GM12865 (cell line): ENCODE measurements at regions not wholly inside any gene's neighbourhood (a gene's known extent, or its start where the extent isn't known, plus 50 kb on each side); places are given as distances from the start of the nearest gene placed in this dataset.

Source experiments
- DNase-seq: peaks from one replicate; pipeline ENCODE4 v3.0.0; 2010; ENCODE audit warnings: low read depth
- H3K4me3 ChIP-seq: 2 replicates; pipeline ENCODE4 v1.5.1; 2011; ENCODE audit warnings: mild to moderate bottlenecking, low read depth, low read length, control low read depth
- TF ChIP-seq, protein P1 (sequence below): IDR thresholded peaks from 2 replicates; pipeline ENCODE4 v1.5.1; 2011; ENCODE audit warnings: low read length, control low read depth, low read depth, inconsistent platforms; ENCODE audit not compliant: insufficient read depth; ENCODE audit errors: missing control alignments

DNA sequence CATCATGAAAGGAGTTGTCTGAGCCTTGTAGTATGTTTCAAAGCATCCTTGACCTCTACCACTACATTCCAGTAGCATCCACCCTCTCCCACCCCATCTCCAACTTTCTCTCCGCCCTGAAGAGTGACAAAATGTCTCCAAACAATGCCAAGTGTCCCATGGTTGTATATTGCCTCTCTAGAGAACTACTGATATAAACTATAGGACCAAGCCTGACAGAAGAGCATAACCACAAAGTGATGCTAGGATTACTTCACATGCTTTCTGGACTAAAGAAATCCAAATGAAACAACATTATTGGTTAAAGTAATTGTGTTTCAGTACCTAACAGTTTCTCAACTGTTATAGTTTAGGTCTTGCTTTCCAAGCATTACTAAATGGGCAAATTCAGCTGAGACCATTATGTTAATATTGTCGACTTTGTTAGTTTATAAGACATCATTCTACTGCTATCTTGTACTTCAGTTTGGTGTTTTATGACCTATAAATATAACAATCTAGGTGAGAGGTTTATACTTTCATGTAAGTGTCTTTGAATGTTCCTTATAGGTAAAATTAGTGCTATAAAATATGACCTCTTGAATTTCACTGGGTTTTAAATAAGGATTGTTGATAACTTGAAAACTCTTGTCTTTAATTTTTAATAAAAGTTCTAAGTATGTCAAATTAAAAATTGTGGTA lies 117.4 kb downstream of the SUCNR1 start:
- no peak for DNase-seq
- TF ChIP-seq, protein P1, sequence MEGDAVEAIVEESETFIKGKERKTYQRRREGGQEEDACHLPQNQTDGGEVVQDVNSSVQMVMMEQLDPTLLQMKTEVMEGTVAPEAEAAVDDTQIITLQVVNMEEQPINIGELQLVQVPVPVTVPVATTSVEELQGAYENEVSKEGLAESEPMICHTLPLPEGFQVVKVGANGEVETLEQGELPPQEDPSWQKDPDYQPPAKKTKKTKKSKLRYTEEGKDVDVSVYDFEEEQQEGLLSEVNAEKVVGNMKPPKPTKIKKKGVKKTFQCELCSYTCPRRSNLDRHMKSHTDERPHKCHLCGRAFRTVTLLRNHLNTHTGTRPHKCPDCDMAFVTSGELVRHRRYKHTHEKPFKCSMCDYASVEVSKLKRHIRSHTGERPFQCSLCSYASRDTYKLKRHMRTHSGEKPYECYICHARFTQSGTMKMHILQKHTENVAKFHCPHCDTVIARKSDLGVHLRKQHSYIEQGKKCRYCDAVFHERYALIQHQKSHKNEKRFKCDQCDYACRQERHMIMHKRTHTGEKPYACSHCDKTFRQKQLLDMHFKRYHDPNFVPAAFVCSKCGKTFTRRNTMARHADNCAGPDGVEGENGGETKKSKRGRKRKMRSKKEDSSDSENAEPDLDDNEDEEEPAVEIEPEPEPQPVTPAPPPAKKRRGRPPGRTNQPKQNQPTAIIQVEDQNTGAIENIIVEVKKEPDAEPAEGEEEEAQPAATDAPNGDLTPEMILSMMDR = no peak
- no peak overlapping the region for H3K4me3 ChIP-seq

DNA sequence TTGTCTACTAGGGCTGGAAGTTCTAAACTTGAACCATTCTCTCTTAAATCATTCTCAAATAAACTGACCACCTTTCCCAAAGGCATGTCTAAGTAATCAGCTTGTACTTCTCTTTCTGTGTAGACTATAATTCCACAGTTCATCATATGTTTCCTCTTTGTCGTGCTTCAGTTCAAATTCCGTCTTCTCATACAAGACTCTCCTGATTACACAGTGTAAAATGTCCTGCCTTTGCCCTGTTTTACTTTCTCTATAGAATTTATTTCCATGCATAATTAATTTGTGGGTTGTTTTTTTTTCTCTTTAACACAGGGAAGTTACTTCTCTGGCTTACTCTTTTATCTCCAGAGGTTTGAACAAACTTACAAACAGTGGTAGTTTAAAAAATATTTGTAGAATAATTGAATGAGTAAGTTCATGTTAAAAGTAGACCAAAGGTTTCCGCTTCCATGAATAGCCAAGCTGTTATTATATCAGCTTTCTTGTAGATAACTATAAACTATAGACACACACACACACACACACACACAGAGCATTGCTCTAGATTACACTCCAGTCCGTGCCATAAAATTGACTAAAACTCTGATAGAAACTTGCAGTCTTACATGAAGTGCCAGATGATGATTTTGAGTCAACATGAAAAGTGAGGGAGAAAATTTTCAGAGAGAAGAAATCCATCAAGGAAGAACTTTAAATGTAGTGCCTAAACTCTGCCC lies 119.0 kb downstream of the SUCNR1 start:
- no peak for DNase-seq
- no peak overlapping the region for H3K4me3 ChIP-seq
- TF ChIP-seq, protein P1 = no peak

GRCh38 chr3:151995091-151995490 lies 121.6 kb downstream of the SUCNR1 start:
- TF ChIP-seq, protein P1 = no peak
- no peak overlapping the region for H3K4me3 ChIP-seq
- DNase-seq = no peak

- no peak for DNase-seq
- H3K4me3 ChIP-seq = no peak overlapping the region
- TF ChIP-seq, protein P1 = no peak
Observed at GRCh38 chr3:151998744-151999143, 125.3 kb downstream of the SUCNR1 start.

- no peak for DNase-seq
- TF ChIP-seq, protein P1 = no peak
- H3K4me3 ChIP-seq = no peak overlapping the region
Observed at GRCh38 chr3:151999936-152000335, 126.5 kb downstream of the SUCNR1 start.

DNA sequence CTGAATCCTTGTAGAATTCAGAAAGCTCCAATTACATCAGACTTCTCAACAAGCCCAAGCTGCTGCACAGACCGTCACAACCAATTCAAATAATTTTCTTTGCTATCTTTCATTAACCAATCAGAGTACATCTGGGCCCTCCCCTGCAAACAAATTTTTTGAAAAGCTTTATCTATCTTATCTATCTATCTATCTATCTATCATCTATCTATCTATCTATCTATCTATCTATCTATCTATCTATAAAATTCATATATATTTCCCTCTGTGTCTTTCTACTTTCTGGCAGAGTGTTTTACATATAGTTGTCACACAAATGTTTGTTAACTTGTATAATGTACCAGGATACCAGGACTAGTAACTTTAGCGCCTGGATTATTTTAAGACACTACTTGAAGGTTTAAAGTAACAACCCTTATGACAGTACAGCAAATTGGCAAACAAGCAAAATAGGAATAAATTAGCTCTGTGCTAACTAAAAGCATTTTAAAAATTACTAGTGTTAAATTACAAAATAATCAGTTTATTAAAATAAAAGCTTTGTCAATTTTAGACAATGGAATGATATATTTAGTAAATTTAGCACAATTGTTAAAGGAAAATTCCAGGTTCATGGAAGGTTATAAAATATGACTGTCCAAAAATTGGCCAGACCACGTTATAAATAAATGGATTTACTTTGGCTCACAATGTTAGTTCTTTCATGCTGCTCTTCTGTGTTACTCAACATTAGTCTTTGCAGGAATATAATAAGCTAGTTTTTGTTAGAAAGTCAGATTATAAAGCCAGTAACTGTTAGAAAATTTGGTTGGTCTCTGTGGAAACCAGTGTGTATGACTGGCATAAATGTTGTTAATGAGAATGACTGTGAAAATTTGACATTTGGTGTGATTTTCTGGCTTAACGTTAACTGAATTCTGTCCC lies 138.6 kb downstream of the SUCNR1 start:
- H3K4me3 ChIP-seq = no peak overlapping the region
- TF ChIP-seq, protein P1 = no peak
- no peak for DNase-seq
